H1 (cell line): ENCODE measurements at regions not wholly inside any gene's neighbourhood (a gene's known extent, or its start where the extent isn't known, plus 50 kb on each side); places are given as distances from the start of the nearest gene placed in this dataset.

Experiments used
- CTCF ChIA-PET: fragments of 300-600 bp; sonication (Branson Sonifier 250); formaldehyde crosslinking; loops from one replicate; lab custom pipeline; 2021; ENCODE audit not compliant: partially characterized antibody; lab: Charles Lee
- POLR2A ChIA-PET: fragments of 300-600 bp; sonication (Branson Sonifier 250); formaldehyde crosslinking; loops from one replicate; lab custom pipeline; 2021; ENCODE audit warnings: inconsistent platforms; ENCODE audit not compliant: partially characterized antibody; lab: Charles Lee
- DNase-seq, 2 experiments: peaks; one replicate each; pipeline versions ENCODE4 v3.0.0 to v3.0.0-alpha.2; 2010 to 2022; ENCODE audit warnings: low spot score in 2 of 2, low read depth in 1 of 2, mixed read lengths in 1 of 2
- FAIRE-seq: peaks from 2 replicates; lab custom pipeline; 2011; peaks lifted over from hg19 to GRCh38; lab: Jason Lieb, UNC
- H2AFZ ChIP-seq: 2 replicates; pipeline ENCODE4 v1.8.1; 2012; ENCODE audit warnings: low read length, inconsistent platforms
- H2AK5ac ChIP-seq: 2 replicates; pipeline ENCODE4 v1.6.1; 2013; ENCODE audit warnings: low read depth, low read length
- H2BK120ac ChIP-seq: replicated peaks from 2 replicates; pipeline ENCODE3; 2013; ENCODE audit warnings: low read depth, low read length, inconsistent platforms
- H2BK12ac ChIP-seq: 2 replicates; pipeline ENCODE4 v1.6.1; 2013; ENCODE audit warnings: low read depth, low read length
- H2BK15ac ChIP-seq: 2 replicates; pipeline ENCODE4 v1.6.1; 2013; ENCODE audit warnings: low read length
- H2BK20ac ChIP-seq: 2 replicates; pipeline ENCODE4 v1.6.1; 2013; ENCODE audit warnings: low read length
- H2BK5ac ChIP-seq: 2 replicates; pipeline ENCODE4 v1.6.1; 2013; ENCODE audit warnings: low read depth, low read length
- H3K14ac ChIP-seq: 2 replicates; pipeline ENCODE4 v1.6.1; 2013; ENCODE audit warnings: inconsistent platforms; ENCODE audit not compliant: insufficient read length
- H3K18ac ChIP-seq: 2 replicates; pipeline ENCODE4 v1.6.1; 2013; ENCODE audit warnings: low read length; ENCODE audit errors: extremely low read depth
- H3K23ac ChIP-seq: 2 replicates; pipeline ENCODE4 v1.6.1; 2013; ENCODE audit warnings: inconsistent platforms; ENCODE audit not compliant: insufficient read length
- H3K23me2 ChIP-seq: 2 replicates; pipeline ENCODE4 v1.6.1; 2013; ENCODE audit warnings: low read depth, low read length
- H3K27ac ChIP-seq: 2 replicates; pipeline ENCODE4 v1.6.1; 2011; ENCODE audit warnings: low read depth, low read length, inconsistent platforms
- H3K27me3 ChIP-seq, 4 experiments: replicated peaks in 1 of 4; 1 replicate in 1 of 4; 2 replicates in 3 of 4; pipeline versions ENCODE4 v1.6.1 to v1.8.1; 2011 to 2013; ENCODE audit warnings: low read length in 3 of 4, mild to moderate bottlenecking in 3 of 4, inconsistent platforms in 2 of 4, mixed read lengths in 2 of 4, moderate library complexity in 1 of 4; ENCODE audit not compliant: control insufficient read depth in 3 of 4, insufficient read depth in 3 of 4; ENCODE audit errors: extremely low read depth in 1 of 4
- H3K36me3 ChIP-seq, 4 experiments: 2 replicates each; pipeline versions ENCODE4 v1.6.1 to v1.8.1; 2011 to 2013; ENCODE audit warnings: mild to moderate bottlenecking in 4 of 4, low read length in 3 of 4, moderate library complexity in 2 of 4, control low read depth in 1 of 4, inconsistent platforms in 1 of 4; ENCODE audit not compliant: insufficient read depth in 4 of 4, control insufficient read depth in 2 of 4
- H3K4ac ChIP-seq: replicated peaks from 2 replicates; pipeline ENCODE3; 2013; ENCODE audit warnings: low read length, low read depth, mixed read lengths, inconsistent platforms; ENCODE audit not compliant: insufficient read length
- H3K4me1 ChIP-seq, 4 experiments: replicated peaks in 1 of 4; 1 replicate in 1 of 4; 2 replicates in 3 of 4; pipeline versions ENCODE4 v1.6.1 to v1.8.1; 2011 to 2013; ENCODE audit warnings: low read length in 3 of 4, inconsistent platforms in 2 of 4, mixed read lengths in 1 of 4; ENCODE audit not compliant: insufficient read depth in 4 of 4, control insufficient read depth in 3 of 4
- H3K4me2 ChIP-seq, 2 experiments: 2 replicates each; pipeline versions ENCODE4 v1.6.1 to v1.8.1; 2011 to 2013; ENCODE audit warnings: low read depth in 2 of 2, low read length in 2 of 2, control low read depth in 1 of 2, inconsistent platforms in 1 of 2, mild to moderate bottlenecking in 1 of 2; ENCODE audit not compliant: insufficient read depth in 1 of 2
- H3K4me3 ChIP-seq, 4 experiments: fragments of 200-600, 300-600 bp in 1 of 4; sonication (generic), shearing (Covaris generic), sonication (Bioruptor Twin) in 1 of 4; 2 replicates each; pipeline versions ENCODE4 v1.5.1 to v1.8.1; 2011 to 2016; ENCODE audit warnings: low read length in 4 of 4, low read depth in 3 of 4, control low read depth in 2 of 4, inconsistent platforms in 2 of 4, mild to moderate bottlenecking in 2 of 4, mixed read lengths in 1 of 4, moderate library complexity in 1 of 4; ENCODE audit not compliant: insufficient read depth in 2 of 4; ENCODE audit errors: extremely low read depth in 1 of 4
- H3K56ac ChIP-seq: replicated peaks from 2 replicates; pipeline ENCODE3; 2013; ENCODE audit warnings: low read depth, mild to moderate bottlenecking, mixed read lengths, low read length, inconsistent platforms; ENCODE audit not compliant: insufficient read length
- H3K79me1 ChIP-seq: 2 replicates; pipeline ENCODE4 v1.6.1; 2013; ENCODE audit warnings: low read depth, low read length, control low read depth
- H3K79me2 ChIP-seq, 2 experiments: 2 replicates each; pipeline versions ENCODE4 v1.6.1 to v1.8.1; 2012 to 2013; ENCODE audit warnings: low read length in 2 of 2, mild to moderate bottlenecking in 2 of 2, inconsistent platforms in 1 of 2; ENCODE audit not compliant: insufficient read depth in 2 of 2, control insufficient read depth in 1 of 2
- H3K9ac ChIP-seq, 4 experiments: replicated peaks in 1 of 4; 1 replicate in 1 of 4; 2 replicates in 3 of 4; pipeline versions ENCODE4 v1.6.1 to v1.8.1; 2011 to 2013; ENCODE audit warnings: low read depth in 3 of 4, low read length in 3 of 4, control low read depth in 2 of 4, mild to moderate bottlenecking in 2 of 4, moderate library complexity in 2 of 4, inconsistent platforms in 1 of 4; ENCODE audit errors: extremely low read depth in 1 of 4
- H3K9me3 ChIP-seq, 2 experiments: 2 replicates each; pipeline versions ENCODE4 v1.6.1 to v1.8.1; 2012 to 2013; ENCODE audit warnings: mild to moderate bottlenecking in 2 of 2, moderate library complexity in 2 of 2, control low read depth in 1 of 2, inconsistent platforms in 1 of 2, low read depth in 1 of 2, low read length in 1 of 2, mixed read lengths in 1 of 2; ENCODE audit not compliant: insufficient read depth in 2 of 2
- H4K20me1 ChIP-seq, 2 experiments: replicated peaks in 1 of 2; 2 replicates each; pipeline versions ENCODE3 to v1.8.1; 2011 to 2013; ENCODE audit warnings: inconsistent platforms in 2 of 2, low read length in 2 of 2, mild to moderate bottlenecking in 1 of 2; ENCODE audit not compliant: insufficient read depth in 2 of 2, control insufficient read depth in 1 of 2
- H4K5ac ChIP-seq: 2 replicates; pipeline ENCODE4 v1.6.1; 2013; ENCODE audit warnings: low read length, low read depth, mixed read lengths, inconsistent platforms; ENCODE audit not compliant: insufficient read length
- H4K8ac ChIP-seq: 2 replicates; pipeline ENCODE4 v1.8.0; 2013; ENCODE audit warnings: mild to moderate bottlenecking, moderate library complexity, low read length, inconsistent platforms; ENCODE audit not compliant: insufficient read depth; ENCODE audit errors: extremely low read depth
- H4K91ac ChIP-seq: replicated peaks from 2 replicates; pipeline ENCODE3; 2013; ENCODE audit warnings: low read length, mixed read lengths, inconsistent platforms; ENCODE audit not compliant: insufficient read length
- GABPA ChIP-seq: IDR thresholded peaks from 2 replicates; pipeline ENCODE4 v1.6.1; 2011; ENCODE audit warnings: mild to moderate bottlenecking, low read length, moderate library complexity, borderline replicate concordance; ENCODE audit not compliant: insufficient read depth
- TF ChIP-seq, protein P1 (sequence below): fragments of 300-600 bp; sonication (generic); IDR thresholded peaks from 2 replicates; pipeline ENCODE4 v1.7.1; 2012; ENCODE audit warnings: low read length, moderate library complexity, mild to moderate bottlenecking, inconsistent platforms; ENCODE audit not compliant: insufficient replicate concordance

DNA sequence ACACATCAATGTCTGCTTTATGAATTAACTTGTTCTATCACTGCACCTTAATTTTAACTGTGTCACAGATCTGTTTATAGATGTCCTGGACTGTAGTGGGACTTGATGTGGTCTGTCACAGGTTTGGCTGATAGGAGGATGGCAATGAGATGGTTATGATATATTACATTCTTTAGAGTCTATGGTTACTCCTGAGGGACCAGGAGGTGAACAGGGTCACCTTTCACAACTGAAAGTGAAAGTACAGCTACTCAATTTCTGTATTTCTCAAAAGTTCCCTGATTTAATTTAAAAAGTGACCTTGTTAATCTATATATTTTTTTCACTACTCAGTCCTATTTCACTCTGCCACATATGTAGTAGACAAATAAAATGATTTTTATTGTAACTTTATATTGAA is 1284.1 kb upstream of the GYPC start:
- H3K27me3 ChIP-seq: no peaks in the 10 kb centered on the region
- no peak overlapping the region for H3K4ac ChIP-seq
- H2AFZ ChIP-seq: no peak overlapping the region
- no peak overlapping the region for H3K27ac ChIP-seq
- H2BK5ac ChIP-seq: no peak overlapping the region
- H2BK120ac ChIP-seq: no peak overlapping the region
- no peak overlapping the region for H4K91ac ChIP-seq
- H3K9me3 ChIP-seq: no peaks in the 10 kb centered on the region
- no peak overlapping the region for H3K18ac ChIP-seq
- H3K23ac ChIP-seq: no peak overlapping the region
- no peak overlapping the region for H2BK15ac ChIP-seq
- H2BK20ac ChIP-seq: no peak overlapping the region
- DNase-seq (no peak), FAIRE-seq (no peak)
- H4K5ac ChIP-seq: no peak overlapping the region
- H4K8ac ChIP-seq: no peak overlapping the region
- no peak overlapping the region for H3K4me2 ChIP-seq
- no peaks in the 10 kb centered on the region for H3K79me1 ChIP-seq
- no peak overlapping the region for H2BK12ac ChIP-seq
- no peak overlapping the region for H3K9ac ChIP-seq
- H3K79me2 ChIP-seq: no peaks in the 10 kb centered on the region
- no peaks in the 10 kb centered on the region for H4K20me1 ChIP-seq
- H3K4me1 ChIP-seq: no peaks in the 10 kb centered on the region
- H2AK5ac ChIP-seq: no peak overlapping the region
- POLR2A ChIA-PET: no interaction called here
- H3K36me3 ChIP-seq: no peaks in the 10 kb centered on the region
- H3K14ac ChIP-seq: no peak overlapping the region
- no peak overlapping the region for H3K56ac ChIP-seq
- CTCF ChIA-PET: no interaction called here
- H3K23me2 ChIP-seq: no peaks in the 10 kb centered on the region
- H3K4me3 ChIP-seq: no peak overlapping the region
- TF ChIP-seq, protein P1, sequence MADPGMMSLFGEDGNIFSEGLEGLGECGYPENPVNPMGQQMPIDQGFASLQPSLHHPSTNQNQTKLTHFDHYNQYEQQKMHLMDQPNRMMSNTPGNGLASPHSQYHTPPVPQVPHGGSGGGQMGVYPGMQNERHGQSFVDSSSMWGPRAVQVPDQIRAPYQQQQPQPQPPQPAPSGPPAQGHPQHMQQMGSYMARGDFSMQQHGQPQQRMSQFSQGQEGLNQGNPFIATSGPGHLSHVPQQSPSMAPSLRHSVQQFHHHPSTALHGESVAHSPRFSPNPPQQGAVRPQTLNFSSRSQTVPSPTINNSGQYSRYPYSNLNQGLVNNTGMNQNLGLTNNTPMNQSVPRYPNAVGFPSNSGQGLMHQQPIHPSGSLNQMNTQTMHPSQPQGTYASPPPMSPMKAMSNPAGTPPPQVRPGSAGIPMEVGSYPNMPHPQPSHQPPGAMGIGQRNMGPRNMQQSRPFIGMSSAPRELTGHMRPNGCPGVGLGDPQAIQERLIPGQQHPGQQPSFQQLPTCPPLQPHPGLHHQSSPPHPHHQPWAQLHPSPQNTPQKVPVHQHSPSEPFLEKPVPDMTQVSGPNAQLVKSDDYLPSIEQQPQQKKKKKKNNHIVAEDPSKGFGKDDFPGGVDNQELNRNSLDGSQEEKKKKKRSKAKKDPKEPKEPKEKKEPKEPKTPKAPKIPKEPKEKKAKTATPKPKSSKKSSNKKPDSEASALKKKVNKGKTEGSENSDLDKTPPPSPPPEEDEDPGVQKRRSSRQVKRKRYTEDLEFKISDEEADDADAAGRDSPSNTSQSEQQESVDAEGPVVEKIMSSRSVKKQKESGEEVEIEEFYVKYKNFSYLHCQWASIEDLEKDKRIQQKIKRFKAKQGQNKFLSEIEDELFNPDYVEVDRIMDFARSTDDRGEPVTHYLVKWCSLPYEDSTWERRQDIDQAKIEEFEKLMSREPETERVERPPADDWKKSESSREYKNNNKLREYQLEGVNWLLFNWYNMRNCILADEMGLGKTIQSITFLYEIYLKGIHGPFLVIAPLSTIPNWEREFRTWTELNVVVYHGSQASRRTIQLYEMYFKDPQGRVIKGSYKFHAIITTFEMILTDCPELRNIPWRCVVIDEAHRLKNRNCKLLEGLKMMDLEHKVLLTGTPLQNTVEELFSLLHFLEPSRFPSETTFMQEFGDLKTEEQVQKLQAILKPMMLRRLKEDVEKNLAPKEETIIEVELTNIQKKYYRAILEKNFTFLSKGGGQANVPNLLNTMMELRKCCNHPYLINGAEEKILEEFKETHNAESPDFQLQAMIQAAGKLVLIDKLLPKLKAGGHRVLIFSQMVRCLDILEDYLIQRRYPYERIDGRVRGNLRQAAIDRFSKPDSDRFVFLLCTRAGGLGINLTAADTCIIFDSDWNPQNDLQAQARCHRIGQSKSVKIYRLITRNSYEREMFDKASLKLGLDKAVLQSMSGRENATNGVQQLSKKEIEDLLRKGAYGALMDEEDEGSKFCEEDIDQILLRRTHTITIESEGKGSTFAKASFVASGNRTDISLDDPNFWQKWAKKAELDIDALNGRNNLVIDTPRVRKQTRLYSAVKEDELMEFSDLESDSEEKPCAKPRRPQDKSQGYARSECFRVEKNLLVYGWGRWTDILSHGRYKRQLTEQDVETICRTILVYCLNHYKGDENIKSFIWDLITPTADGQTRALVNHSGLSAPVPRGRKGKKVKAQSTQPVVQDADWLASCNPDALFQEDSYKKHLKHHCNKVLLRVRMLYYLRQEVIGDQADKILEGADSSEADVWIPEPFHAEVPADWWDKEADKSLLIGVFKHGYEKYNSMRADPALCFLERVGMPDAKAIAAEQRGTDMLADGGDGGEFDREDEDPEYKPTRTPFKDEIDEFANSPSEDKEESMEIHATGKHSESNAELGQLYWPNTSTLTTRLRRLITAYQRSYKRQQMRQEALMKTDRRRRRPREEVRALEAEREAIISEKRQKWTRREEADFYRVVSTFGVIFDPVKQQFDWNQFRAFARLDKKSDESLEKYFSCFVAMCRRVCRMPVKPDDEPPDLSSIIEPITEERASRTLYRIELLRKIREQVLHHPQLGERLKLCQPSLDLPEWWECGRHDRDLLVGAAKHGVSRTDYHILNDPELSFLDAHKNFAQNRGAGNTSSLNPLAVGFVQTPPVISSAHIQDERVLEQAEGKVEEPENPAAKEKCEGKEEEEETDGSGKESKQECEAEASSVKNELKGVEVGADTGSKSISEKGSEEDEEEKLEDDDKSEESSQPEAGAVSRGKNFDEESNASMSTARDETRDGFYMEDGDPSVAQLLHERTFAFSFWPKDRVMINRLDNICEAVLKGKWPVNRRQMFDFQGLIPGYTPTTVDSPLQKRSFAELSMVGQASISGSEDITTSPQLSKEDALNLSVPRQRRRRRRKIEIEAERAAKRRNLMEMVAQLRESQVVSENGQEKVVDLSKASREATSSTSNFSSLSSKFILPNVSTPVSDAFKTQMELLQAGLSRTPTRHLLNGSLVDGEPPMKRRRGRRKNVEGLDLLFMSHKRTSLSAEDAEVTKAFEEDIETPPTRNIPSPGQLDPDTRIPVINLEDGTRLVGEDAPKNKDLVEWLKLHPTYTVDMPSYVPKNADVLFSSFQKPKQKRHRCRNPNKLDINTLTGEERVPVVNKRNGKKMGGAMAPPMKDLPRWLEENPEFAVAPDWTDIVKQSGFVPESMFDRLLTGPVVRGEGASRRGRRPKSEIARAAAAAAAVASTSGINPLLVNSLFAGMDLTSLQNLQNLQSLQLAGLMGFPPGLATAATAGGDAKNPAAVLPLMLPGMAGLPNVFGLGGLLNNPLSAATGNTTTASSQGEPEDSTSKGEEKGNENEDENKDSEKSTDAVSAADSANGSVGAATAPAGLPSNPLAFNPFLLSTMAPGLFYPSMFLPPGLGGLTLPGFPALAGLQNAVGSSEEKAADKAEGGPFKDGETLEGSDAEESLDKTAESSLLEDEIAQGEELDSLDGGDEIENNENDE: no peak
- TF ChIP-seq GABPA: no peak
